Heart right ventricle (tissue), 16 donors: ENCODE measurements at regions not wholly inside any gene's neighbourhood (a gene's known extent, or its start where the extent isn't known, plus 50 kb on each side); places are given as distances from the start of the nearest gene placed in this dataset.

Source experiments
- ATAC-seq, 8 donors: fragments of 200-7000 bp; cut with Tn5 transposase; one replicate each; pipeline ENCODE4 v1.9.1; 2020; ENCODE audit warnings: mild to moderate bottlenecking in 8 of 8, moderate library complexity in 8 of 8, moderate number of reproducible peaks in 1 of 8
- DNase-seq, 2 donors: peaks; one replicate each; pipeline ENCODE4 v3.0.0-alpha.2; 2020
- H3K27ac ChIP-seq, 10 donors: fragments of 200-600 bp; sonication (generic) in 2 of 10; one replicate each; pipeline versions ENCODE4 v1.5.0 to v1.8.0; 2020 to 2022; ENCODE audit warnings: mild to moderate bottlenecking in 3 of 10
- H3K27me3 ChIP-seq, 7 donors: fragments of 200-600 bp; one replicate each; pipeline ENCODE4 v1.8.0; 2021 to 2022; ENCODE audit warnings: mild to moderate bottlenecking in 2 of 7
- H3K36me3 ChIP-seq, 9 donors: fragments of 200-600 bp; sonication (generic) in 1 of 9; one replicate each; pipeline versions ENCODE4 v1.5.0 to v1.8.0; 2020 to 2022; ENCODE audit warnings: mild to moderate bottlenecking in 2 of 9
- H3K4me1 ChIP-seq, 9 donors: fragments of 200-600 bp; sonication (generic) in 1 of 9; one replicate each; pipeline versions ENCODE4 v1.5.0 to v1.8.0; 2020 to 2022; ENCODE audit warnings: mild to moderate bottlenecking in 4 of 9
- H3K4me3 ChIP-seq, 10 donors: fragments of 200-600 bp; sonication (generic) in 2 of 10; one replicate each; pipeline versions ENCODE4 v1.5.0 to v1.8.0; 2020 to 2022; ENCODE audit warnings: mild to moderate bottlenecking in 7 of 10, moderate library complexity in 2 of 10
- H3K9me3 ChIP-seq, 11 donors: fragments of 200-600 bp in 10 of 11; sonication (generic) in 2 of 11; one replicate each; pipeline versions ENCODE4 v1.5.0 to v1.8.0; 2013 to 2022; ENCODE audit warnings: mild to moderate bottlenecking in 2 of 11, control low read depth in 1 of 11, moderate library complexity in 1 of 11
- CTCF ChIP-seq, 9 donors: fragments of 200-600 bp; sonication (generic) in 2 of 9; IDR thresholded peaks; one replicate each; pipeline versions ENCODE4 v1.5.0 to v1.8.0; 2021 to 2022; ENCODE audit warnings: antibody characterized with exemption in 9 of 9, mild to moderate bottlenecking in 5 of 9, moderate library complexity in 1 of 9
- WGBS, 2 donors: extraction: QIAGEN DNeasy Blood & Tissue Kit; methylation state at CpG; one replicate each; pipeline ENCODE4 v1.1.7; 2013; ENCODE audit warnings: inconsistent platforms in 1 of 2; 5-methylcytosine and 5-hydroxymethylcytosine counted together
- intact Hi-C, 10 donors: fragments of 100-400 bp; cut with DNase I; formaldehyde crosslinking; loops; one replicate each; pipeline versions ENCODE4 v1.11.1 to v1.14.2; 2022
- donor health status: Arrhythmogenic right ventricular cardiomyopathy.
- donor health status: ischemic (EF 13 %, LVEDD 7.1; RV severe dilation, severe dysfunction).
- donor health status: healthy with polysubstance abuse.
- donor health status: DM: no; HTN: yes; CAD: no.
- donor health status: DM: no; HTN: no; CAD: no.
- donor health status: ischemic (EF 25% LVEDD 6.9; RV normal size, moderate dysfunction).
- donor health status: ischemic (EF 25% LVEDD 5.7; RV mildly dilated, moderate dysfunction).
- donor health status: healthy.
- donor health status: DM: yes; HTN: yes; CAD: no.
- donor health status: Ischemic cardiomyopathy.
- donor health status: ischemic (EF 35%, LVEDD 5.7; RV mildly dilated, moderate dysfunction).
- donor health status: nonischemic (EF 11% LVEDD 7.7; RV severe dilation, severe dysfunction).
- donor health status: DM: yes; HTN: yes; CAD: no.
- donor health status: PGD.
- donor health status: ischemic (EF 29% LVEDD 5.4; RV normal size, mild dysfunction).
- donor health status: nonischemic (EF 23%, LVEDD 6.1; RV moderate dilation, normal function).

DNA sequence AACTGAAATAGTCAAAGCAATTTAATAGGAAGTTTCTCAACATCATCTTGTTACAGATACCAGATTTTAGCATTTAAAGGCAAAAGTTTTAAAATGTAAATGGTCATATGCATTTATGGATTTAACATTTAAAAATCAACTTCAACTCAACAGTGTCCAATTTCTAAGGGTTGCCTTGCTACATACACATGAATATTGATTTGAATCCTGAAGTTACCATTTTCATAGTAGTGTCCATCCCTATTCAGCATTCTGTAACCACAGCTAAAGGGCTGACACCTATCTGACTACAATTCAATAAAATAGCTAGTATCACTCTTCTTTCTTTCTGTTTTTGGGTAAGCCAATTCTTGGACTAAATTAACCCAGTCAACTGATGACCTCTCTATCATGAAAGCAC is 164.0 kb upstream of the CFAP20DC start:
- DNase-seq (no peak), ATAC-seq (no peak)
- TF ChIP-seq CTCF (IDR thresholded peaks at IDR 0.05), result no peak
- Histone ChIP-seq H3K4me1 (no peaks in the 10 kb centered on the region), H3K27ac (no peak overlapping the region), H3K9me3 (no peaks in the 10 kb centered on the region), H3K27me3 (peaks cover 0 to 3% (median 0%) of the 10 kb centered on the region in 7 donors), H3K36me3 (no peaks in the 10 kb centered on the region), H3K4me3 (no peak overlapping the region)
- intact Hi-C loops, result loop anchor here in 9 of 10 donors (2.0 to 10.0 kb wide), 6 partner anchors 361 to 651 kb away; no protein-coding TSS in a partner anchor

DNA sequence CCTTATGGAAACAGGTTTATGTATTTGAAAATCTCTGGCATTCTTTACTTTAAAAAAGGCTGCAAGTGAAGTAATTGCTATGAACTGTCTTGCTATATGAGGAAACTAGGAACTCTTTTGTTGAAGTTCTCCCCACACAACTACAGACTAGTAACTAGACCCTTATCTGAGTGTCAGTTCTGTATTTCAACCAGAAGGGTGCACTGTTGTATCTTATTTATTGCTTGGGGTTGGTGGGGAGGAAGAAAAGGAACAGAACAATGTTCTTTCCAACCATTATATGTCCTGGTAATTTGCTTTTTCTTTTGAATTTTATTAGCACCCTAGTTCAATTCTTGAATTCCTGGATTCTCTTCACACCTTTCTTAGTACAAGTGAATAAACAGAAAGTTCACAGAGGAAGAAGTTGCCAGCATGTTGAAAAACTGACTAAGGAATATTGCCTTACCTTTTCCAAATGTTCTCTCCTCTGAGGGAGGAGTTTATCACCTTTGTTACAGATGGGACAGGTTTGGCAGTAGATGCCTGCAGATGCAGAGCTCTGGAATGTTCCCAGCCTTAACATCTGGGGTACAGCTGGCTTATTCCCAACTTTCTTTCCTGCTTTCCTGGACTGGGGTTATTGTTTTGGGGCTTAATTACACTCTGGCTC is 162.4 kb upstream of the CFAP20DC start:
- Histone ChIP-seq H3K27ac (no peak overlapping the region), H3K27me3 (peaks cover 0 to 4% (median 0%) of the 10 kb centered on the region in 7 donors), H3K4me1 (no peaks in the 10 kb centered on the region), H3K9me3 (no peaks in the 10 kb centered on the region), H3K36me3 (no peaks in the 10 kb centered on the region), H3K4me3 (no peak overlapping the region)
- intact Hi-C loops, result loop anchor here in 9 of 10 donors (2.0 to 10.0 kb wide), 6 partner anchors 363 to 653 kb away; no protein-coding TSS in a partner anchor
- ATAC-seq, result peak in 7 of 8 donors; percentile 52 to 76 (median 61)
- TF ChIP-seq CTCF (IDR thresholded peaks at IDR 0.05), result peak; percentile 38 to 73 (median 64)
- no peak for DNase-seq

GRCh38 chr3:59210260-59210659 is 160.4 kb upstream of the CFAP20DC start:
- ATAC-seq (no peak), DNase-seq (no peak)
- peaks cover 0 to 7% (median 0%) of the 10 kb centered on the region in 7 donors for H3K27me3 ChIP-seq
- no peaks in the 10 kb centered on the region for H3K36me3 ChIP-seq
- intact Hi-C loops, result loop anchor here in 8 of 10 donors (5.0 to 10.0 kb wide), 5 partner anchors 365 to 655 kb away; no protein-coding TSS in a partner anchor
- 52 to 67% methylated on average over 2 of the region's 2 CpGs for WGBS, 2 donors
- no peaks in the 10 kb centered on the region for H3K9me3 ChIP-seq
- H3K4me1 ChIP-seq, result no peaks in the 10 kb centered on the region
- H3K4me3 ChIP-seq, result no peak overlapping the region
- H3K27ac ChIP-seq, result no peak overlapping the region
- TF ChIP-seq CTCF (IDR thresholded peaks at IDR 0.05), result no peak

DNA sequence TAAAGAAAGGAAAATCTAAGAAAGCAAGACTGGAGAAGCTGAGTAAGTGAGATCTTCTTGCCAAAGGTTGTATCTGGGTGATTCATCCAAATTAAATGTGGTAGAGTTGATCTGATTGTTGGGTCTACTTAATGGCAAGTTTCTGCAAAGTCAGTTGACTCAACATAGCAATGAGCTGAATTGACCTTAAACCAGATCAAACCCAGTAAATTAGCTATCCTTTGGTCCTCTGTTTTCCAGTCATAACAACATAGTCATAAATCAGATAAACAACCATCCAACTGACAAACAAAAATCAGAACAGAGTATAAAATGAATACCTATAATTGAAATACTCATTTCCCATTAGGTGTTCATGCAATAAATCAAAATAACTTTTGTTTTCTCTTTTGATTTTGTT is 142.6 kb upstream of the CFAP20DC start:
- no peak for DNase-seq

More for the DNA sequence above, 142.6 kb upstream of the CFAP20DC start:
- Histone ChIP-seq H3K27ac (no peak overlapping the region), H3K36me3 (no peaks in the 10 kb centered on the region), H3K27me3 (no peaks in the 10 kb centered on the region), H3K9me3 (no peaks in the 10 kb centered on the region), H3K4me3 (no peak overlapping the region), H3K4me1 (no peaks in the 10 kb centered on the region)
- TF ChIP-seq CTCF (IDR thresholded peaks at IDR 0.05), result no peak
- intact Hi-C loops, result no loop called here
- ATAC-seq, result no peak
